Astrocyte of the spinal cord (primary cell): ENCODE measurements at regions not wholly inside any gene's neighbourhood (a gene's known extent, or its start where the extent isn't known, plus 50 kb on each side); places are given as distances from the start of the nearest gene placed in this dataset.

Experiments
- DNase-seq: peaks from one replicate; pipeline ENCODE4 v3.0.0; 2011; ENCODE audit warnings: low read depth, low spot score
- H3K4me3 ChIP-seq: 2 replicates; pipeline ENCODE4 v1.5.1; 2011; ENCODE audit warnings: low read depth, mild to moderate bottlenecking, low read length, moderate library complexity
- in situ Hi-C: cut with HindIII; loops from 2 replicates; pipeline ENCODE4 v1.10.0; 2017; ENCODE audit warnings: low sequenced_read_pairs
- TF ChIP-seq, protein P1 (sequence below): IDR thresholded peaks from 2 replicates; pipeline ENCODE4 v1.5.1; 2012; ENCODE audit warnings: low read depth, mild to moderate bottlenecking, low read length, inconsistent platforms

DNA sequence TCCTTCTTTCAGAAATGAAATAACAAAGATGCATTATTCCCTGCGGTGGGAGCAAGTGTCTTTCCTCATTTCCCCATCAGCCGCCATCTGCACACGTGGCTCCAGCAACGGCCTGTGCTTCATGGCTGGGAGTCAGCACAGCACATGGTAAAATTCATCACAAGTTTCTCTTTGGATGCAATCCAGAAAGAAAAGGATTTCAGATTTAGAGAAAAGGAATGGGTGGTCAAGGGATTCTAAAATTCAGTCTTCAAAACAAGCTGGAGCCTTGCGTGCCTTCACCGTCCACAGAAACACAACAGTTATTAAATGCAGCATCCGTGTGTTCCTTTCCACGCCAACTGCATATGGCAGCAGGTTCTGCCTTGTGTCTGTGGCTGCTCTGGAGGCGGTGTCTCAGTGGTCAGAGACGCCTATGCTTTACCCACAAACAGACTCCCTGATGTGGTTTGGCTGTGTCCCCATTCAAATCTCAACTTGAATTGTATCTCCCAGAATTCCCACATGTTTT, 107.6 kb downstream of the THBS2 start:
- TF ChIP-seq, protein P1, sequence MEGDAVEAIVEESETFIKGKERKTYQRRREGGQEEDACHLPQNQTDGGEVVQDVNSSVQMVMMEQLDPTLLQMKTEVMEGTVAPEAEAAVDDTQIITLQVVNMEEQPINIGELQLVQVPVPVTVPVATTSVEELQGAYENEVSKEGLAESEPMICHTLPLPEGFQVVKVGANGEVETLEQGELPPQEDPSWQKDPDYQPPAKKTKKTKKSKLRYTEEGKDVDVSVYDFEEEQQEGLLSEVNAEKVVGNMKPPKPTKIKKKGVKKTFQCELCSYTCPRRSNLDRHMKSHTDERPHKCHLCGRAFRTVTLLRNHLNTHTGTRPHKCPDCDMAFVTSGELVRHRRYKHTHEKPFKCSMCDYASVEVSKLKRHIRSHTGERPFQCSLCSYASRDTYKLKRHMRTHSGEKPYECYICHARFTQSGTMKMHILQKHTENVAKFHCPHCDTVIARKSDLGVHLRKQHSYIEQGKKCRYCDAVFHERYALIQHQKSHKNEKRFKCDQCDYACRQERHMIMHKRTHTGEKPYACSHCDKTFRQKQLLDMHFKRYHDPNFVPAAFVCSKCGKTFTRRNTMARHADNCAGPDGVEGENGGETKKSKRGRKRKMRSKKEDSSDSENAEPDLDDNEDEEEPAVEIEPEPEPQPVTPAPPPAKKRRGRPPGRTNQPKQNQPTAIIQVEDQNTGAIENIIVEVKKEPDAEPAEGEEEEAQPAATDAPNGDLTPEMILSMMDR = no peak
- no peak overlapping the region for H3K4me3 ChIP-seq
- in situ Hi-C loops = no loop called here
- peak; percentile 18 for DNase-seq

DNA sequence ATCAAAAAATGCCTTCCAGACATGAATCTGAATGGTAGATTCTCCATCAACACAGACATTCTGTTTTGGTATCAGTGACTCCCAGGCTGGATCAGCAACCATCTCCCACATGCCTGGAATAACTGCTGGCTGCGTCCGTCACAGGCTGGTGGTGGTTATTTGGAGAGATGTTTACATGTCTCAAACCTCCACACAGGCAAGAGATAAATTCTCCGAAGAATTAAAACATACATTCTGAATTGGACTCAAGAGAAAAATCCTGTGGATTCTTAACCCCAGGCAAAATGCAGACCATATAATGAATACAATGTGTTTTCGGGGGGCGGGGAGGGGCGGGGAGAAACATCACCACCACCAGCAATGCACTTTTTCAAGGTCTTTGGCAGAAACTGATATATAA, 108.2 kb downstream of the THBS2 start:
- DNase-seq = no peak
- H3K4me3 ChIP-seq = no peak overlapping the region
- TF ChIP-seq, protein P1 = no peak
- in situ Hi-C loops = no loop called here

GRCh38 chr6:169144356-169144755, 109.3 kb downstream of the THBS2 start:
- TF ChIP-seq, protein P1 = no peak
- in situ Hi-C loops = no loop called here
- DNase-seq = no peak
- H3K4me3 ChIP-seq = no peak overlapping the region

DNA sequence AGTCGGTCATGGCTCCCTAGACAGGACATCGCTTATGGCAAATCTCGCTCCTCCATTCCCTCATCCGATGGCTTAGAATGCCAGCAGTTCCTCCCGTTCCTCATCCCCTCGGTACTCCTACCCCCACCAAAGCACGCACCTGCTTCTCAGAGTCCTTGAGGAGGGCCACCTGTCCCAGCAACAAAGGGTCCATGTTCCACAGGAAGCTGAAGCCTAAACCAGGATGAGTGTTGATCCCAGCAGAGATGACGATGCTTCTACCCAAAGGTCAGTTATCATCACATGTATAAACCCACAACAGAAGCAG, 111.2 kb downstream of the THBS2 start:
- H3K4me3 ChIP-seq = no peak overlapping the region
- in situ Hi-C loops = no loop called here
- TF ChIP-seq, protein P1 = no peak
- no peak for DNase-seq

GRCh38 chr6:169141671-169142537, 111.7 kb downstream of the THBS2 start:
- no peak overlapping the region for H3K4me3 ChIP-seq
- no peak for DNase-seq
- TF ChIP-seq, protein P1 = no peak
- in situ Hi-C loops = no loop called here

- TF ChIP-seq, protein P1 = no peak
- no peak overlapping the region for H3K4me3 ChIP-seq
- in situ Hi-C loops = no loop called here
- no peak for DNase-seq
Observed at GRCh38 chr6:169140986-169141495, 112.6 kb downstream of the THBS2 start.
